A549 (cell line): ENCODE measurements at regions not wholly inside any gene's neighbourhood (a gene's known extent, or its start where the extent isn't known, plus 50 kb on each side); places are given as distances from the start of the nearest gene placed in this dataset.

ENCODE experiments used
- ATAC-seq, 2 experiments: fragments of 200-7000 bp in 1 of 2; fragments of >200 bp in 1 of 2; cut with Nextera tagmentation in 1 of 2; cut with Tn5 transposase in 1 of 2; 3 replicates each; pipeline versions ENCODE4 v1.8.0 to v1.9.1; 2018 to 2020; ENCODE audit warnings: mild to moderate bottlenecking in 1 of 2, moderate library complexity in 1 of 2
- CTCF ChIA-PET: fragments of 300-600 bp; sonication (Branson Sonifier 250); formaldehyde crosslinking; extraction: SDS; loops from one replicate; lab custom pipeline; 2021; ENCODE audit warnings: antibody characterized with exemption, inconsistent platforms; lab: Yijun Ruan, JAX
- POLR2A ChIA-PET: fragments of 350-600 bp; formaldehyde crosslinking; extraction: SDS; loops from one replicate; lab custom pipeline; 2021; ENCODE audit warnings: antibody characterized with exemption, inconsistent platforms; lab: Yijun Ruan, JAX
- DNase-seq, 2 experiments: peaks; one replicate each; pipeline versions ENCODE4 v3.0.0 to v3.0.0-alpha.2; 2011 to 2016; ENCODE audit warnings: low read depth in 1 of 2, low spot score in 1 of 2
- FAIRE-seq: peaks from 2 replicates; lab custom pipeline; 2011; peaks lifted over from hg19 to GRCh38; lab: Jason Lieb, UNC
- H3K27ac ChIP-seq, 2 experiments: fragments of >200 bp; sonication (Bioruptor Twin); formaldehyde crosslinking; 3 replicates each; pipeline ENCODE4 v1.5.1; 2016 to 2017
- H3K4me1 ChIP-seq: fragments of >200 bp; sonication (Bioruptor Twin); formaldehyde crosslinking; 3 replicates; pipeline ENCODE4 v1.6.1; 2016
- H3K4me2 ChIP-seq: fragments of >200 bp; sonication (Bioruptor Twin); formaldehyde crosslinking; 3 replicates; pipeline ENCODE4 v1.6.1; 2016
- H3K4me3 ChIP-seq: fragments of >200 bp; sonication (Bioruptor Twin); formaldehyde crosslinking; 3 replicates; pipeline ENCODE4 v1.5.1; 2016
- H3K9me3 ChIP-seq: fragments of >200 bp; sonication (Bioruptor Twin); formaldehyde crosslinking; 3 replicates; pipeline ENCODE4 v1.6.1; 2016
- ATOH8 ChIP-seq: fragments of 250-450 bp; sonication (Bioruptor Pico); IDR thresholded peaks from 2 replicates; pipeline ENCODE4 v1.5.0; 2020; ENCODE audit warnings: low read depth, mild to moderate bottlenecking, moderate library complexity
- BCL3 ChIP-seq: fragments of >200 bp; sonication (Bioruptor Twin); formaldehyde crosslinking; IDR thresholded peaks from 3 replicates; pipeline ENCODE4 v1.6.1; 2016
- CBX8 ChIP-seq: fragments of 200-600 bp; sonication (generic); IDR thresholded peaks from 2 replicates; pipeline ENCODE4 v1.6.1; 2016
- CHD2 ChIP-seq: fragments of 150-350 bp; IDR thresholded peaks from 2 replicates; pipeline ENCODE4 v1.6.1; 2014; ENCODE audit warnings: low read length; ENCODE audit not compliant: partially characterized antibody
- CHD4 ChIP-seq: fragments of 200-600 bp; sonication (generic); IDR thresholded peaks from 2 replicates; pipeline ENCODE4 v1.6.1; 2016; ENCODE audit warnings: antibody characterized with exemption, mild to moderate bottlenecking, borderline replicate concordance
- CTCF ChIP-seq: fragments of >200 bp; sonication (Bioruptor Twin); formaldehyde crosslinking; IDR thresholded peaks from 3 replicates; pipeline ENCODE4 v1.5.1; 2016
- EHF ChIP-seq: fragments of 250-450 bp; sonication (Bioruptor Pico); IDR thresholded peaks from 2 replicates; pipeline ENCODE4 v1.5.0; 2020; ENCODE audit warnings: mild to moderate bottlenecking
- ELK1 ChIP-seq: fragments of 150-350 bp; IDR thresholded peaks from 2 replicates; pipeline ENCODE4 v1.6.1; 2014; ENCODE audit warnings: low read depth, mild to moderate bottlenecking, low read length
- EP300 ChIP-seq, 2 experiments: fragments of >200 bp; sonication (Bioruptor Twin); formaldehyde crosslinking; IDR thresholded peaks; 2 replicates in 1 of 2; 3 replicates in 1 of 2; pipeline ENCODE4 v1.6.1; 2016 to 2017
- HDAC2 ChIP-seq: fragments of 200-600 bp; sonication (generic); IDR thresholded peaks from 2 replicates; pipeline ENCODE4 v1.6.1; 2016
- HOXB13 ChIP-seq: fragments of 250-450 bp; sonication (Bioruptor Pico); IDR thresholded peaks from 2 replicates; pipeline ENCODE4 v1.5.0; 2020; ENCODE audit warnings: low read depth, mild to moderate bottlenecking, moderate library complexity
- MAX ChIP-seq: IDR thresholded peaks from 2 replicates; pipeline ENCODE4 v1.6.1; 2012
- NR3C1 ChIP-seq: fragments of >200 bp; sonication (Bioruptor Twin); formaldehyde crosslinking; IDR thresholded peaks from 3 replicates; pipeline ENCODE4 v1.6.1; 2017
- REST ChIP-seq: fragments of 200-600 bp; sonication (generic); IDR thresholded peaks from 2 replicates; pipeline ENCODE4 v1.6.1; 2016; ENCODE audit warnings: antibody characterized with exemption, mild to moderate bottlenecking, moderate library complexity
- RNF2 ChIP-seq: fragments of 200-600 bp; sonication (generic); IDR thresholded peaks from 2 replicates; pipeline ENCODE4 v1.6.1; 2016; ENCODE audit warnings: low read depth, mild to moderate bottlenecking, antibody characterized with exemption, moderate library complexity, borderline replicate concordance
- SMC3 ChIP-seq: fragments of >200 bp; sonication (Bioruptor Twin); formaldehyde crosslinking; IDR thresholded peaks from 3 replicates; pipeline ENCODE4 v1.6.1; 2018; ENCODE audit warnings: inconsistent platforms
- SREBF2 ChIP-seq: fragments of 450-650 bp; IDR thresholded peaks from 2 replicates; pipeline ENCODE4 v1.6.1; 2014; ENCODE audit warnings: mild to moderate bottlenecking, moderate library complexity
- WGBS: methylation state at CpG from one replicate; pipeline ENCODE4 v1.1.6; 2017; ENCODE audit errors: missing lambda C conversion rate; 5-methylcytosine and 5-hydroxymethylcytosine counted together

- POLR2A ChIA-PET = no interaction called here
- peak in 1 of 2 experiments; percentile 6 for DNase-seq
- no peak for FAIRE-seq
- CTCF ChIA-PET = no interaction called here
- Histone ChIP-seq H3K4me2 (no peak overlapping the region), H3K4me3 (no peak overlapping the region), H3K4me1 (no peaks in the 10 kb centered on the region), H3K27ac (no peak overlapping the region), H3K9me3 (no peaks in the 10 kb centered on the region)
- no peak for ATAC-seq
- WGBS = 0% methylated on average over 1 of the region's 1 CpG
- TF ChIP-seq EP300 (IDR thresholded peaks at IDR 0.05) (no peak), CHD4 (no peak), CTCF (no peak), CBX8 (no peak), ATOH8 (CRISPR knock-in tag) (no peak), BCL3 (no peak), SMC3 (no peak), HOXB13 (no peak), ELK1 (no peak), HDAC2 (no peak), RNF2 (no peak), EHF (CRISPR knock-in tag) (no peak), CHD2 (no peak), NR3C1 (no peak), SREBF2 (no peak)
Observed at GRCh38 chr2:153354377-153354776, 124.2 kb downstream of the RPRM start.

- WGBS = 10% methylated on average over 4 of the region's 4 CpGs
- FAIRE-seq = no peak
- H3K27ac ChIP-seq = no peak overlapping the region
- no peak overlapping the region for H3K4me3 ChIP-seq
- TF ChIP-seq REST (no peak), CTCF (no peak), MAX (no peak)
- TF ChIP-seq, all 56 proteins: peak for 0
- H3K4me1 ChIP-seq = no peaks in the 10 kb centered on the region
- ChIA-PET CTCF (interaction anchor here (0.7 kb wide), 1 partner anchor 1062 kb away, joined by 4 read pairs; no protein-coding TSS in a partner anchor), POLR2A (no interaction called here)
- no peak for ATAC-seq
- no peak for DNase-seq
- no peaks in the 10 kb centered on the region for H3K9me3 ChIP-seq
- no peak overlapping the region for H3K4me2 ChIP-seq
Observed at GRCh38 chr2:153349603-153350002, 129.0 kb downstream of the RPRM start.
